Tibial artery (tissue), 4 donors: ENCODE measurements at regions not wholly inside any gene's neighbourhood (a gene's known extent, or its start where the extent isn't known, plus 50 kb on each side); places are given as distances from the start of the nearest gene placed in this dataset.

Experiments used
- DNase-seq, 2 donors: peaks; one replicate each; pipeline ENCODE4 v3.0.0-alpha.2; 2019
- H3K27ac ChIP-seq, 2 donors: fragments of 200-600 bp; sonication (generic) in 1 of 2; 1 replicate in 1 of 2; 2 replicates in 1 of 2; pipeline ENCODE4 v1.5.1; 2018 to 2019; ENCODE audit warnings: mild to moderate bottlenecking in 1 of 2
- H3K27me3 ChIP-seq, 2 donors: fragments of 200-600 bp; sonication (generic) in 1 of 2; one replicate each; pipeline versions ENCODE4 v1.5.1 to v1.6.0; 2016 to 2019
- H3K36me3 ChIP-seq, 3 donors: fragments of 200-600 bp; sonication (generic) in 2 of 3; one replicate each; pipeline ENCODE4 v1.5.1; 2016 to 2019; ENCODE audit warnings: mild to moderate bottlenecking in 2 of 3
- H3K4me1 ChIP-seq, 4 donors: fragments of 200-600 bp; sonication (generic) in 2 of 4; 1 replicate in 3 of 4; 2 replicates in 1 of 4; pipeline ENCODE4 v1.5.1; 2016 to 2019
- H3K4me3 ChIP-seq, 2 donors: fragments of 200-600 bp; sonication (generic) in 1 of 2; 1 replicate in 1 of 2; 2 replicates in 1 of 2; pipeline ENCODE4 v1.5.1; 2018 to 2019; ENCODE audit warnings: mild to moderate bottlenecking in 2 of 2
- H3K9me3 ChIP-seq, 3 donors: fragments of 200-600 bp; sonication (generic) in 1 of 3; one replicate each; pipeline ENCODE4 v1.5.1; 2016 to 2019
- intact Hi-C: fragments of 100-400 bp; cut with DNase I; formaldehyde crosslinking; loops from one replicate; pipeline ENCODE4 v1.15.0; 2023; ENCODE audit warnings: low total_unique reads
- TF ChIP-seq, protein P1 (sequence below), 2 experiments: fragments of 200-600 bp in 1 of 2; fragments of 450-650 bp in 1 of 2; IDR thresholded peaks; one replicate each; pipeline ENCODE4 v1.5.1; 2017 to 2019; ENCODE audit warnings: antibody characterized with exemption in 2 of 2, mild to moderate bottlenecking in 1 of 2, moderate library complexity in 1 of 2

- Histone ChIP-seq H3K4me1 (no peaks in the 10 kb centered on the region), H3K9me3 (no peaks in the 10 kb centered on the region), H3K36me3 (no peaks in the 10 kb centered on the region), H3K27me3 (no peaks in the 10 kb centered on the region), H3K4me3 (no peak overlapping the region), H3K27ac (no peak overlapping the region)
- TF ChIP-seq, protein P1, sequence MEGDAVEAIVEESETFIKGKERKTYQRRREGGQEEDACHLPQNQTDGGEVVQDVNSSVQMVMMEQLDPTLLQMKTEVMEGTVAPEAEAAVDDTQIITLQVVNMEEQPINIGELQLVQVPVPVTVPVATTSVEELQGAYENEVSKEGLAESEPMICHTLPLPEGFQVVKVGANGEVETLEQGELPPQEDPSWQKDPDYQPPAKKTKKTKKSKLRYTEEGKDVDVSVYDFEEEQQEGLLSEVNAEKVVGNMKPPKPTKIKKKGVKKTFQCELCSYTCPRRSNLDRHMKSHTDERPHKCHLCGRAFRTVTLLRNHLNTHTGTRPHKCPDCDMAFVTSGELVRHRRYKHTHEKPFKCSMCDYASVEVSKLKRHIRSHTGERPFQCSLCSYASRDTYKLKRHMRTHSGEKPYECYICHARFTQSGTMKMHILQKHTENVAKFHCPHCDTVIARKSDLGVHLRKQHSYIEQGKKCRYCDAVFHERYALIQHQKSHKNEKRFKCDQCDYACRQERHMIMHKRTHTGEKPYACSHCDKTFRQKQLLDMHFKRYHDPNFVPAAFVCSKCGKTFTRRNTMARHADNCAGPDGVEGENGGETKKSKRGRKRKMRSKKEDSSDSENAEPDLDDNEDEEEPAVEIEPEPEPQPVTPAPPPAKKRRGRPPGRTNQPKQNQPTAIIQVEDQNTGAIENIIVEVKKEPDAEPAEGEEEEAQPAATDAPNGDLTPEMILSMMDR (IDR thresholded peaks at IDR 0.05): no peak
- intact Hi-C loops: no loop called here
- no peak for DNase-seq
These were observed 385.7 kb downstream of the STK39 start for GRCh38 chr2:167861574-167862193.

DNA sequence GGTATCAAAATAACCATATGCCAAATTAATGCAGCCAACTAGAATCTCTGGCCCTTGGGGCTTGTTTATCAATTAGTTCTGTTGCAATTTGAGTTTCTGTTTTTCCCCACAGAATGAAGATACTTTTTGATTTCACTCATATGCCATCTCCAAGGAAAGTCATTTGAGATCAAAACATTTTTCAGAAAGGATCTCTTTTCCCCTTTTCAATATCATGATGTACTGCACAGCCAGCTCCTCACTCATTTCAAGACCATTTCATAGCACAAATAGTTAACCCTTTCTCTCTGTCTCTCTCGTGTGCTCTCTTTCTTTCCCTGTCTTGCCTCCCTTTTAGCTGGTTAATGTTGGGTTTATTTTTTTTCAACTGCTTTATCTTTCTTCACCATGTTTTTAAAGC is 387.3 kb downstream of the STK39 start:
- no peak for DNase-seq
- Histone ChIP-seq H3K4me1 (peaks cover 0 to 2% (median 0%) of the 10 kb centered on the region in 4 donors), H3K4me3 (no peak overlapping the region), H3K36me3 (no peaks in the 10 kb centered on the region), H3K27ac (no peak overlapping the region), H3K9me3 (no peaks in the 10 kb centered on the region), H3K27me3 (no peaks in the 10 kb centered on the region)
- TF ChIP-seq, protein P1 (IDR thresholded peaks at IDR 0.05): no peak
- intact Hi-C loops: no loop called here

DNA sequence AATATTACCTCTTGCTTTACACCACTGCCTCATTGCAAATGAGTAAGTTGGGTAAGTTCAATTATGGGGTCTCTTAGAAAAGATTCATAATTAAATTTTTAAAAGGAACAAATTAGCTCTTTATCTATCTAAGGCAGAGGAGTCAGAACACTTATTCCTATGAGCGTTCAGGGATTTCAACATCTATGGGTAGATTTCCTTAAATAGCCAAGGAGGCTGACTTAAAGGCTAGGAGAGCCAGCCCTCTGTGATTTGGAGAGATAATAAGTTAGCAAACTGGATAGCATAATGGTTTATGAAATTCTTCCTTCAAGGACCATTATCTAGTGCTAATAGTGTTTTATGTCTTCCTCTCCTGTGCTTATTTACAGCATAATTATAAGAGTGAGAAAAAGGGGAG is 387.7 kb downstream of the STK39 start:
- no peaks in the 10 kb centered on the region for H3K27me3 ChIP-seq
- H3K27ac ChIP-seq: no peak overlapping the region
- H3K4me1 ChIP-seq: peaks cover 0 to 2% (median 0%) of the 10 kb centered on the region in 4 donors
- no peak for DNase-seq
- no peak overlapping the region for H3K4me3 ChIP-seq
- H3K36me3 ChIP-seq: no peaks in the 10 kb centered on the region
- TF ChIP-seq, protein P1 (IDR thresholded peaks at IDR 0.05): no peak
- intact Hi-C loops: no loop called here
- H3K9me3 ChIP-seq: no peaks in the 10 kb centered on the region

- intact Hi-C loops: no loop called here
- Histone ChIP-seq H3K27ac (no peak overlapping the region), H3K4me3 (no peak overlapping the region), H3K4me1 (peaks cover 0 to 2% (median 0%) of the 10 kb centered on the region in 4 donors), H3K9me3 (no peaks in the 10 kb centered on the region), H3K36me3 (no peaks in the 10 kb centered on the region), H3K27me3 (no peaks in the 10 kb centered on the region)
- no peak for DNase-seq
- TF ChIP-seq, protein P1 (IDR thresholded peaks at IDR 0.05): no peak
These were observed 389.3 kb downstream of the STK39 start for GRCh38 chr2:167858086-167858485.

DNA sequence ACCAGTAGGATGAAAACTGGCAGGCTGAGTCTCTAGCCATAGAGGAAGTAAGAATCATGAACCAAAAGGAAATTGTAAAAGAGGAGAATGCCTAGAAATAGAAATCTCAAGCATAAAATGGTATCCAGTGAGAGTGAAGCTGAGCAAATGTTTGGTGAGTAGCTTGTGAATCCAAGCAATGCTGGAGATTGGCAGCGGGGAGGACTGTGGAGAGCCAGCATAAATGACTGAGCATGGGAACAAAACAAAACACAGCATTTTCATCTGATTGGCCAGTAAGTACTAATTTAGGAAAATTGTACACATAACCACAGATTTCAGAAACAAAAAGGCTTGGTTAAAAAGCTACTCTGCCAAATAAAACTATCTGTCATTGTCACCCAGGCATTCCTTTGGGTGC is 390.0 kb downstream of the STK39 start:
- Histone ChIP-seq H3K27ac (no peak overlapping the region), H3K4me3 (no peak overlapping the region), H3K9me3 (no peaks in the 10 kb centered on the region), H3K36me3 (no peaks in the 10 kb centered on the region), H3K4me1 (peaks cover 0 to 2% (median 0%) of the 10 kb centered on the region in 4 donors), H3K27me3 (no peaks in the 10 kb centered on the region)
- TF ChIP-seq, protein P1 (IDR thresholded peaks at IDR 0.05): no peak
- DNase-seq: no peak
- intact Hi-C loops: no loop called here

- no peaks in the 10 kb centered on the region for H3K27me3 ChIP-seq
- TF ChIP-seq, protein P1 (IDR thresholded peaks at IDR 0.05): no peak
- intact Hi-C loops: no loop called here
These were observed 391.2 kb downstream of the STK39 start for GRCh38 chr2:167856190-167856589.

More at GRCh38 chr2:167856190-167856589, 391.2 kb downstream of the STK39 start:
- H3K4me3 ChIP-seq: no peak overlapping the region
- H3K27ac ChIP-seq: no peak overlapping the region
- peaks cover 0 to 2% (median 0%) of the 10 kb centered on the region in 4 donors for H3K4me1 ChIP-seq
- H3K9me3 ChIP-seq: no peaks in the 10 kb centered on the region
- H3K36me3 ChIP-seq: no peaks in the 10 kb centered on the region
- no peak for DNase-seq
